ENCODE measurements at regions not wholly inside any gene's neighbourhood (a gene's known extent, or its start where the extent isn't known, plus 50 kb on each side); places are given as distances from the start of the nearest gene placed in this dataset.

DNA sequence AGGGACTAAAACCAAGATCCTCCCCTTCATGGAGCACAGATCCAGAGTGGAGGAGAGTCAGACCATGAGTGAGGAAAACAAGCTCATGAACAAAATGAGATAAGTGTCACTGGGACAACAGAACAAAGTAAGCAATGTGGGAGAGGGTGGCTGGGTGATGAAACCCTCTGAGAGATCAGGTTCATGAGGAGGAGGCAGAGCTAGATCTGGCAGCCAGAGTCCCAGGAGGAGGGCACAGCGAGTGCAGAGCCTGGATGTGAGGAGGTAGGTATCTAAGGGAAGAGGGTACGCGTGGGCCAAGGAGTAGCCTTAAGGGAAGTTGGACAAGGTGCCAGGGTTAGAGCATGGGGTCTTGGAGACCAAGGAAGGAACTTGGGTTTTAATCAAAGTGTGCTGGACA, 1311.9 kb downstream of the UQCRFS1 start:
- Histone ChIP-seq H3K9ac (ENCODE audit: low read depth, low read length, poor library complexity, severe bottlenecking) (no peak overlapping the region), H3K27me3 (ENCODE audit: insufficient read depth, low read length, poor library complexity, severe bottlenecking) (no peaks in the 10 kb centered on the region), H2AFZ (ENCODE audit: low read length) (no peak overlapping the region), H3K36me3 (ENCODE audit: insufficient read depth, low read length) (no peaks in the 10 kb centered on the region), H3K9me3 (ENCODE audit: insufficient read depth, low read depth, low read length) (peaks cover 4% of the 10 kb centered on the region; the same call in 1 of the 2 replicates), H4K20me1 (ENCODE audit: insufficient read depth, low read length, poor library complexity, severe bottlenecking) (no peaks in the 10 kb centered on the region), H3K4me1 (ENCODE audit: insufficient read depth, low read length, poor library complexity, severe bottlenecking) (no peaks in the 10 kb centered on the region), H3F3A (ENCODE audit: low read depth) (no peaks in the 10 kb centered on the region), H3K9me2 (replicated peaks; ENCODE audit: low read depth, low read length) (no peaks in the 10 kb centered on the region), H3K4me2 (ENCODE audit: low read depth, low read length, poor library complexity, severe bottlenecking) (no peak overlapping the region), H3K4me3 (ENCODE audit: low read length, poor library complexity, severe bottlenecking) (no peak overlapping the region), H3K79me2 (ENCODE audit: insufficient read depth, low read length) (no peaks in the 10 kb centered on the region)
- TF ChIP-seq, protein P1, sequence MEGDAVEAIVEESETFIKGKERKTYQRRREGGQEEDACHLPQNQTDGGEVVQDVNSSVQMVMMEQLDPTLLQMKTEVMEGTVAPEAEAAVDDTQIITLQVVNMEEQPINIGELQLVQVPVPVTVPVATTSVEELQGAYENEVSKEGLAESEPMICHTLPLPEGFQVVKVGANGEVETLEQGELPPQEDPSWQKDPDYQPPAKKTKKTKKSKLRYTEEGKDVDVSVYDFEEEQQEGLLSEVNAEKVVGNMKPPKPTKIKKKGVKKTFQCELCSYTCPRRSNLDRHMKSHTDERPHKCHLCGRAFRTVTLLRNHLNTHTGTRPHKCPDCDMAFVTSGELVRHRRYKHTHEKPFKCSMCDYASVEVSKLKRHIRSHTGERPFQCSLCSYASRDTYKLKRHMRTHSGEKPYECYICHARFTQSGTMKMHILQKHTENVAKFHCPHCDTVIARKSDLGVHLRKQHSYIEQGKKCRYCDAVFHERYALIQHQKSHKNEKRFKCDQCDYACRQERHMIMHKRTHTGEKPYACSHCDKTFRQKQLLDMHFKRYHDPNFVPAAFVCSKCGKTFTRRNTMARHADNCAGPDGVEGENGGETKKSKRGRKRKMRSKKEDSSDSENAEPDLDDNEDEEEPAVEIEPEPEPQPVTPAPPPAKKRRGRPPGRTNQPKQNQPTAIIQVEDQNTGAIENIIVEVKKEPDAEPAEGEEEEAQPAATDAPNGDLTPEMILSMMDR (conservative IDR thresholded peaks at IDR 0.05; ENCODE audit: low read length): no peak
- no peak for TF ChIP-seq EZH2phosphoT487 (IDR thresholded peaks at IDR 0.05; ENCODE audit: borderline replicate concordance)

DNA sequence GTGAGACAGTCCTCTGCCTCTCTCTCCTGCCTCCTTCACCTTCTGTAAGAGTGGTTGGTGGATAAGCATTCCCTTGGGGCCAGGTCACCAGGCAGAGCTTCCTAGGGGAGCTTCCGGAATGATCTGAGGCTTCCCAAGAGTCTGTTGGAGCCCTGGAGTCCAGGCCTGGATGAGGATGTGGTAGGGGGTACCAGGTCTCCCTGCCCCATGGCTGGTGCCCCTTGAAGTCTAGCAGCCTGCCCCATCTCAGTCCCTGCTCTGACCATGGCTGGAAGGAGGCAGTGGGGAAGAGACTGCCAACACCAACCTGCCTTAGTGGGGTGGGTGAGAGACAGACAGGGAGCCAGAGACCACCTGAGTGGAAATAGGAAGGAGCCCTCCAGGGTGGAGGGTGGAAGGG, 1316.9 kb downstream of the UQCRFS1 start:
- H3K4me1 ChIP-seq (ENCODE audit: insufficient read depth, low read length, poor library complexity, severe bottlenecking): no peaks in the 10 kb centered on the region

DNA sequence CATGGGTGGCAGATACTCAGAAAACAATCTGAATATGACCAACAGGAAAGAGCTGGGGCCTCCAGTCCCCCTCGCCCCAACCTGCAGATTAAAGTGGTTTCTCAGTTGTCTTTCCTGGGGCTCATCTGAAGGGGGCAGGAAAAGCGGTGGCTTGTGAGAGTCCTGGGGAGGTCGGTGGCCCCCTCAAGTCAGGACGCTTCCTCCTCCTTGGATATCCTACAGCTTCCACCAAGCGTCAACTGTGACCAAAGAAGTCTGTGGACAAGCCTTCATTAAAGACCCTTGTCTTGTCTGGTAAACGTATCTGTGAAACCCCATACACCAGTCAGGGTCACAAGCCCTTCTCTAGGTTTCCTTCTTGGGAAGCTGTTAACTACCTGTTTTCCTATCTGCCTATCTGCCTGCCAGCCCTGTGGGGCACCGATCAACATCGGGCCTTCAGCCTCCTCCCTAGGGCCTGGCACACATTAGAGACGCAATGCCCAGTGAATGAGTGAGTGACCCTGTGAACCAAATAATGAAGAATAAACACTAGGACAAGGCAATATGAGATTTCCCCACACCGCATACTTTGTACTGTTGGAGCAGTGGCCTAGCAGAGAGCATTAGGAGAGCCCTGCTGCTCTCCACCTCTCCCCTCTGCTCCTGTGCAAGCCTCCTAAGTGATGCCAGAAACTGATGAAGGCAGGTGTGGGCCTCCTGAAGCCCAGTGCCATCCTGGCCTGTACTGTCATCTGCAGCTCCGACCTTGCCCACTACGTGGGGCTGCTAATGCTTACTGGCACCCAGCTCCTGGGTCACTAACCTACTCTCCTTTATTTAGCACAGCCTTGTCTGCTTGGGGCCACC, 1317.8 kb downstream of the UQCRFS1 start:
- Histone ChIP-seq H3K4me3 (ENCODE audit: low read length, poor library complexity, severe bottlenecking) (no peak overlapping the region), H3F3A (ENCODE audit: low read depth) (no peaks in the 10 kb centered on the region), H3K9me2 (replicated peaks; ENCODE audit: low read depth, low read length) (no peaks in the 10 kb centered on the region), H3K27me3 (ENCODE audit: insufficient read depth, low read length, poor library complexity, severe bottlenecking) (no peaks in the 10 kb centered on the region), H3K36me3 (ENCODE audit: insufficient read depth, low read length) (no peaks in the 10 kb centered on the region), H3K79me2 (ENCODE audit: insufficient read depth, low read length) (no peaks in the 10 kb centered on the region), H4K20me1 (ENCODE audit: insufficient read depth, low read length, poor library complexity, severe bottlenecking) (no peaks in the 10 kb centered on the region), H3K9me3 (ENCODE audit: insufficient read depth, low read depth, low read length) (peaks cover 9% of the 10 kb centered on the region; the same call in 1 of the 2 replicates), H3K4me1 (ENCODE audit: insufficient read depth, low read length, poor library complexity, severe bottlenecking) (no peaks in the 10 kb centered on the region), H3K4me2 (ENCODE audit: low read depth, low read length, poor library complexity, severe bottlenecking) (no peak overlapping the region), H3K9ac (ENCODE audit: low read depth, low read length, poor library complexity, severe bottlenecking) (no peak overlapping the region), H2AFZ (ENCODE audit: low read length) (no peak overlapping the region)
- TF ChIP-seq, protein P1 (conservative IDR thresholded peaks at IDR 0.05; ENCODE audit: low read length): no peak
- no peak for TF ChIP-seq EZH2phosphoT487 (IDR thresholded peaks at IDR 0.05; ENCODE audit: borderline replicate concordance)

More for the DNA sequence above, 1316.9 kb downstream of the UQCRFS1 start:
- H3F3A ChIP-seq (ENCODE audit: low read depth): no peaks in the 10 kb centered on the region
- H3K79me2 ChIP-seq (ENCODE audit: insufficient read depth, low read length): no peaks in the 10 kb centered on the region
- no peak overlapping the region for H2AFZ ChIP-seq (ENCODE audit: low read length)
- H4K20me1 ChIP-seq (ENCODE audit: insufficient read depth, low read length, poor library complexity, severe bottlenecking): no peaks in the 10 kb centered on the region
- TF ChIP-seq, protein P1 (conservative IDR thresholded peaks at IDR 0.05; ENCODE audit: low read length): no peak
- no peak for TF ChIP-seq EZH2phosphoT487 (IDR thresholded peaks at IDR 0.05; ENCODE audit: borderline replicate concordance)
- H3K4me2 ChIP-seq (ENCODE audit: low read depth, low read length, poor library complexity, severe bottlenecking): no peak overlapping the region
- H3K9me3 ChIP-seq (ENCODE audit: insufficient read depth, low read depth, low read length): peaks cover 7% of the 10 kb centered on the region; the same call in 1 of the 2 replicates
- no peaks in the 10 kb centered on the region for H3K36me3 ChIP-seq (ENCODE audit: insufficient read depth, low read length)
- no peak overlapping the region for H3K4me3 ChIP-seq (ENCODE audit: low read length, poor library complexity, severe bottlenecking)
- H3K9me2 ChIP-seq (replicated peaks; ENCODE audit: low read depth, low read length): no peaks in the 10 kb centered on the region
- no peaks in the 10 kb centered on the region for H3K27me3 ChIP-seq (ENCODE audit: insufficient read depth, low read length, poor library complexity, severe bottlenecking)
- H3K9ac ChIP-seq (ENCODE audit: low read depth, low read length, poor library complexity, severe bottlenecking): no peak overlapping the region

Measured in Loucy (cell line).